ENCODE measurements at regions not wholly inside any gene's neighbourhood (a gene's known extent, or its start where the extent isn't known, plus 50 kb on each side); places are given as distances from the start of the nearest gene placed in this dataset.

DNA sequence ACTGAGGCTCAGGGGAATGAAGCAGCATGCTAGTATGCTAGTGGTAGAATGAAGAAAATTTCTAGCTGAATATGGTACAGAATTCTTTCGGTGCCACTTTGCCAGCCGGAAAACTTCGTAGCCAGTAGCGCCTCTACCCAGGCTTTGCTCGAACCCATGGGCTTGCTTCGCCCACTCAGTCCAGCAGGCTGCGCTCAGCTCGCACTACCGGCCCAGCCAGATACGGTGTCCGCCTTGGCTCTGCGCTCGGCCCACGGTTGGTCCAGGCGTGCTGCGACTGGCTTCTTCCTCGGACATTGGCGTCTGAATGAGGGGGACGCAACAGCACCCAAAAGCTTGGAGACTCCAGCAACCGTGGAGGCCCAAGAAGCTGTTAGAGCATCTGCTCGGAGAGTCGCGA is 372.5 kb upstream of the CDH8 start:
- Histone ChIP-seq H3K4me3 (no peak overlapping the region), H3K36me3 (no peaks in the 10 kb centered on the region), H3K4me1 (ENCODE audit: control insufficient read depth in 1 of 2, low read depth in 2 of 2) (no peaks in the 10 kb centered on the region), H3K9me3 (no peaks in the 10 kb centered on the region), H3K27me3 (replicated peaks; ENCODE audit: insufficient read depth) (no peaks in the 10 kb centered on the region), H3K27ac (no peak overlapping the region)
- DNase-seq (ENCODE audit: low spot score) (no peak), ATAC-seq (ENCODE audit: insufficient number of reproducible peaks, low FRiP score, low read depth) (no peak)
- TF ChIP-seq, protein P1, sequence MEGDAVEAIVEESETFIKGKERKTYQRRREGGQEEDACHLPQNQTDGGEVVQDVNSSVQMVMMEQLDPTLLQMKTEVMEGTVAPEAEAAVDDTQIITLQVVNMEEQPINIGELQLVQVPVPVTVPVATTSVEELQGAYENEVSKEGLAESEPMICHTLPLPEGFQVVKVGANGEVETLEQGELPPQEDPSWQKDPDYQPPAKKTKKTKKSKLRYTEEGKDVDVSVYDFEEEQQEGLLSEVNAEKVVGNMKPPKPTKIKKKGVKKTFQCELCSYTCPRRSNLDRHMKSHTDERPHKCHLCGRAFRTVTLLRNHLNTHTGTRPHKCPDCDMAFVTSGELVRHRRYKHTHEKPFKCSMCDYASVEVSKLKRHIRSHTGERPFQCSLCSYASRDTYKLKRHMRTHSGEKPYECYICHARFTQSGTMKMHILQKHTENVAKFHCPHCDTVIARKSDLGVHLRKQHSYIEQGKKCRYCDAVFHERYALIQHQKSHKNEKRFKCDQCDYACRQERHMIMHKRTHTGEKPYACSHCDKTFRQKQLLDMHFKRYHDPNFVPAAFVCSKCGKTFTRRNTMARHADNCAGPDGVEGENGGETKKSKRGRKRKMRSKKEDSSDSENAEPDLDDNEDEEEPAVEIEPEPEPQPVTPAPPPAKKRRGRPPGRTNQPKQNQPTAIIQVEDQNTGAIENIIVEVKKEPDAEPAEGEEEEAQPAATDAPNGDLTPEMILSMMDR (IDR thresholded peaks at IDR 0.05), result no peak

DNA sequence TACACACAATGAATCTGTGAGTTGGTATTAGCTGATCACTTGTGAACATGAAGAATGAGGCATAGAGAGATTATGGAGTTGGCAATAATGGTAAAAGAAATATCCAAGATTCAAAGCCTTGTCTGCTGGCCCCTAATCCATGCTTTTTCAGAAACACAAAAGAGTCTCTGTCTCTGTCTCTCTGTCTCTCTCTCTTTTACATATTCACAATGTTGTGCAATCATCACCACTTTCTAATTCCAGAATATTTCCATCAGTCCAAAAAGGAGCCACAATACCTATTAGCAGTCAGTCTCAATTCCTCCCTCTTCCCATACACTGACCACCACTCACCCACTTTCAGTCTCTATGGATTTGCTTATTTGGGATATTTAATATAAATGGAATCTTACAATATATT is 370.1 kb upstream of the CDH8 start:
- ATAC-seq (ENCODE audit: insufficient number of reproducible peaks, low FRiP score, low read depth), result no peak
- no peak for DNase-seq (ENCODE audit: low spot score)
- no peak overlapping the region for H3K4me3 ChIP-seq
- TF ChIP-seq, protein P1 (IDR thresholded peaks at IDR 0.05), result no peak
- no peaks in the 10 kb centered on the region for H3K4me1 ChIP-seq (ENCODE audit: control insufficient read depth in 1 of 2, low read depth in 2 of 2)
- H3K36me3 ChIP-seq, result no peaks in the 10 kb centered on the region
- H3K27me3 ChIP-seq (replicated peaks; ENCODE audit: insufficient read depth), result no peaks in the 10 kb centered on the region
- H3K27ac ChIP-seq, result no peak overlapping the region
- no peaks in the 10 kb centered on the region for H3K9me3 ChIP-seq

DNA sequence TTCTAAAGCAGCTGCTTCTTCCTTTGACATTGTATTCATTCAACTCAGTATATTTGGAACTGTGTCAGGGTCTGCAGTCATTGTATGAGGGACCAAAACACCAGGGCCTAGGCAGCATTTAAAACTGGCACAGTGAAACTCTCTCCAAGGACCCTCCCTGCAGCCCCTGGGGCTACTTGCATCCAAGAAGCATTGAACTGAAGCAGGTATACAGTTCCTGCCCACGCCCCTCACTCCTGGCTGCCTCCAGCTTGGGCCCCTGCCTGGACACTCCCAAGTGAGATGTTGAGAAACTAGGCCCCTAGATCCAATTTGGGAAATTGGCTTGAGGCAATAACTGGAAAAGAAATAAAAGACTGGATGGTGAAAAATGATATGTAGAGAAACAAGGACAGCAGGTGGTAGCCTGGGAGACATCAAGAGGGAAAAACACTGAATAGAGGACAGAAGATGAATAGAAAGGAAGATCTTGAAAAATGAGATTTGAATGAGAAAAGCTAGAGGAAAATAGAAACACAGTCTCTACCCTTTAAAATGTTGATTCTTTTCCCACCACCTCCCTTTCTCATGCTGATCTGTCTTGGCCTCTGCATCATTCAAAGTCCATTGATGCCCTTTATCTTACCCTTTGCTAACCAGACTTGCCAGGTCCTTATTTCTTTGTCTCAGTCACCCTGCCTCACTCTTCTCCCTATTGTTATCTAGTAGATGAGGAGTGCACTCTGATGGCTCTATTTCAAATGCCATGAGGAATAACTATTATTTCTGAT is 368.8 kb upstream of the CDH8 start:
- Histone ChIP-seq H3K4me3 (no peak overlapping the region), H3K4me1 (ENCODE audit: control insufficient read depth in 1 of 2, low read depth in 2 of 2) (no peaks in the 10 kb centered on the region), H3K9me3 (no peaks in the 10 kb centered on the region), H3K27ac (no peak overlapping the region), H3K27me3 (replicated peaks; ENCODE audit: insufficient read depth) (no peaks in the 10 kb centered on the region), H3K36me3 (no peaks in the 10 kb centered on the region)
- TF ChIP-seq, protein P1 (IDR thresholded peaks at IDR 0.05), result no peak
- no peak for DNase-seq (ENCODE audit: low spot score)
- ATAC-seq (ENCODE audit: insufficient number of reproducible peaks, low FRiP score, low read depth), result no peak

DNA sequence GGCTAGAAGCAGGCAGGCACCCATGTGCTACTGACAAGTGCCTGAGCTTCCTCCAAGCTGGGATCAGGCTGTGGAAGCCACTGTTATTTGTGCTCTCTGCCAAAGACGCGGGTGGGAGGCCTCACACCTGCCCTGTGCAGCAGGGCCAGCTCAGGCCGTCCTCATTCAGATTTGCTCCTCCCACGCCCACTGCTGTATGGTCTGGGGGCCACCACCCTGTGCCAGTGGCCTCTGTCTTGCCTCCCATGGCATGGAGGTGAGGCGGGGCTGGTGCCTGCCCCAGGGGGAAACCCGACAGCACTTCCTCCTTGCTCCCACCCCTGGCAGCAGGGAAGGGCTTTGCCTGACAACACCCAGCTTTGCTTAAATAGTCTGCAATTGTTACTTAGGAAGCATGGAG is 356.5 kb upstream of the CDH8 start:
- DNase-seq (ENCODE audit: low spot score), result no peak
- TF ChIP-seq, protein P1 (IDR thresholded peaks at IDR 0.05), result no peak

DNA sequence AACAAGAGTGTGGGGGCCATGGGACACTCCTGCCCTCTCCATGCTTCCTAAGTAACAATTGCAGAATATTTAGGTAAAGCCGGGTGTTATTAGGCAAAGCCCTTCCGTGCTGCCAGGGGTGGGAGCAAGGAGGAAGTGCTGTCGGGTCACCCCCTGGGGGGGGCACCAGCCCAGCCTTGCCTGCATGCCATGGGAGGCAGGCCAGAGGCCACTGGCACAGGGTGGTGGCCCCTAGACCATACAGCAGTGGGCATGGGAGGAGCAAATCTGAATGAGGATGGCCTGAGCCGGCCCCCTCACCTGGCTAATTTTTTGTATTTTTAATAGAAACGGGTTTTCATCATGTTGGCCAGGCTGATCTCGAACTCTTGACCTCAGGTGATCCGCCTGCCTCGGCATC is 355.7 kb upstream of the CDH8 start:
- DNase-seq (ENCODE audit: low spot score) (no peak), ATAC-seq (ENCODE audit: insufficient number of reproducible peaks, low FRiP score, low read depth) (no peak)
- H3K36me3 ChIP-seq, result no peaks in the 10 kb centered on the region
- no peak overlapping the region for H3K27ac ChIP-seq
- no peaks in the 10 kb centered on the region for H3K27me3 ChIP-seq (replicated peaks; ENCODE audit: insufficient read depth)
- TF ChIP-seq, protein P1 (IDR thresholded peaks at IDR 0.05), result no peak
- H3K9me3 ChIP-seq, result no peaks in the 10 kb centered on the region
- no peaks in the 10 kb centered on the region for H3K4me1 ChIP-seq (ENCODE audit: control insufficient read depth in 1 of 2, low read depth in 2 of 2)
- H3K4me3 ChIP-seq, result no peak overlapping the region

More for the DNA sequence above, 356.5 kb upstream of the CDH8 start:
- Histone ChIP-seq H3K4me3 (no peak overlapping the region), H3K27me3 (replicated peaks; ENCODE audit: insufficient read depth) (no peaks in the 10 kb centered on the region), H3K36me3 (no peaks in the 10 kb centered on the region), H3K9me3 (no peaks in the 10 kb centered on the region), H3K27ac (no peak overlapping the region), H3K4me1 (ENCODE audit: control insufficient read depth in 1 of 2, low read depth in 2 of 2) (no peaks in the 10 kb centered on the region)
- no peak for ATAC-seq (ENCODE audit: insufficient number of reproducible peaks, low FRiP score, low read depth)
